MCF 10A (cell line): ENCODE measurements at regions not wholly inside any gene's neighbourhood (a gene's known extent, or its start where the extent isn't known, plus 50 kb on each side); places are given as distances from the start of the nearest gene placed in this dataset.
A peak's percentile ranks its signal among the peaks of the same experiment; 100 is the strongest.

ENCODE experiments used
- BruUV-seq: library from RNA; stranded (reverse); fragments of 400-500 nt; replicated peaks from 2 replicates; lab custom pipeline; 2021; lab: Mats Ljungman, UMichigan
- CTCF ChIA-PET: fragments of 300-600 bp; sonication (Branson Sonifier 250); formaldehyde crosslinking; extraction: SDS; loops from one replicate; lab custom pipeline; 2021; ENCODE audit warnings: antibody characterized with exemption, inconsistent platforms; lab: Yijun Ruan, JAX
- POLR2A ChIA-PET: fragments of 300-600, 350-650 bp; sonication (Branson Sonifier 250); formaldehyde crosslinking; extraction: SDS; loops from one replicate; lab custom pipeline; 2020; ENCODE audit warnings: antibody characterized with exemption, inconsistent platforms; lab: Yijun Ruan, JAX
- DNase-seq: peaks from one replicate; pipeline ENCODE4 v3.0.0-alpha.2; 2018; ENCODE audit not compliant: unreplicated experiment
- H3K27ac Mint-ChIP-seq: one replicate; pipeline ENCODE4 v1.8.0; 2022; ENCODE audit warnings: mild to moderate bottlenecking, low read depth, mixed read lengths; ENCODE audit not compliant: unreplicated experiment
- H3K27me3 Mint-ChIP-seq: one replicate; pipeline ENCODE4 v1.8.0; 2022; ENCODE audit warnings: mixed read lengths; ENCODE audit not compliant: insufficient read depth, unreplicated experiment
- H3K36me3 Mint-ChIP-seq: one replicate; pipeline ENCODE4 v1.8.0; 2022; ENCODE audit warnings: mild to moderate bottlenecking, moderate library complexity, mixed read lengths; ENCODE audit not compliant: insufficient read depth, unreplicated experiment
- H3K4me1 Mint-ChIP-seq: one replicate; pipeline ENCODE4 v1.8.0; 2022; ENCODE audit warnings: mixed read lengths; ENCODE audit not compliant: insufficient read depth, unreplicated experiment
- H3K4me3 Mint-ChIP-seq: one replicate; pipeline ENCODE4 v1.8.0; 2022; ENCODE audit warnings: mild to moderate bottlenecking, moderate library complexity, mixed read lengths; ENCODE audit not compliant: unreplicated experiment
- H3K9me3 Mint-ChIP-seq: one replicate; pipeline ENCODE4 v1.8.0; 2022; ENCODE audit warnings: mixed read lengths; ENCODE audit not compliant: unreplicated experiment
- intact Hi-C: fragments of 100-400 bp; cut with micrococcal nuclease; formaldehyde crosslinking; loops from 2 replicates; pipeline ENCODE4 v1.14.1; 2022
- TF ChIP-seq, protein P1 (sequence below): fragments of 200-600 bp; IDR thresholded peaks from one replicate; pipeline ENCODE4 v1.8.0; 2022; ENCODE audit warnings: antibody characterized with exemption, mild to moderate bottlenecking; ENCODE audit not compliant: unreplicated experiment

- H3K9me3 Mint-ChIP-seq: peaks cover under 1% of the 10 kb centered on the region
- H3K4me3 Mint-ChIP-seq: no peak overlapping the region
- H3K4me1 Mint-ChIP-seq: peaks cover 42% of the 10 kb centered on the region
- intact Hi-C loops: loop anchor here (10.0 kb wide), 1 partner anchor 293 kb away; the partner anchor contains the start of gene TGFBR2
- no peak for DNase-seq
- peaks cover 4% of the 10 kb centered on the region for H3K36me3 Mint-ChIP-seq
- H3K27ac Mint-ChIP-seq: no peak overlapping the region
- TF ChIP-seq, protein P1, sequence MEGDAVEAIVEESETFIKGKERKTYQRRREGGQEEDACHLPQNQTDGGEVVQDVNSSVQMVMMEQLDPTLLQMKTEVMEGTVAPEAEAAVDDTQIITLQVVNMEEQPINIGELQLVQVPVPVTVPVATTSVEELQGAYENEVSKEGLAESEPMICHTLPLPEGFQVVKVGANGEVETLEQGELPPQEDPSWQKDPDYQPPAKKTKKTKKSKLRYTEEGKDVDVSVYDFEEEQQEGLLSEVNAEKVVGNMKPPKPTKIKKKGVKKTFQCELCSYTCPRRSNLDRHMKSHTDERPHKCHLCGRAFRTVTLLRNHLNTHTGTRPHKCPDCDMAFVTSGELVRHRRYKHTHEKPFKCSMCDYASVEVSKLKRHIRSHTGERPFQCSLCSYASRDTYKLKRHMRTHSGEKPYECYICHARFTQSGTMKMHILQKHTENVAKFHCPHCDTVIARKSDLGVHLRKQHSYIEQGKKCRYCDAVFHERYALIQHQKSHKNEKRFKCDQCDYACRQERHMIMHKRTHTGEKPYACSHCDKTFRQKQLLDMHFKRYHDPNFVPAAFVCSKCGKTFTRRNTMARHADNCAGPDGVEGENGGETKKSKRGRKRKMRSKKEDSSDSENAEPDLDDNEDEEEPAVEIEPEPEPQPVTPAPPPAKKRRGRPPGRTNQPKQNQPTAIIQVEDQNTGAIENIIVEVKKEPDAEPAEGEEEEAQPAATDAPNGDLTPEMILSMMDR: no peak
- ChIA-PET POLR2A (interaction anchor here (0.5 to 2.7 kb wide), 16 partner anchors 8 to 1221 kb away, joined by 3 to 16 read pairs (median 3); partner anchors contain the start of genes STT3B and TGFBR2), CTCF (interaction anchor here (0.6 to 1.0 kb wide), 5 partner anchors 14 to 653 kb away, joined by 3 to 5 read pairs (median 3); no protein-coding TSS in a partner anchor)
- H3K27me3 Mint-ChIP-seq: no peaks in the 10 kb centered on the region
- BruUV-seq: no TSS peak
Measured at GRCh38 chr3:30311781-30312180, 294.6 kb upstream of the TGFBR2 start.

- H3K27ac Mint-ChIP-seq: no peak overlapping the region
- intact Hi-C loops: loop anchor here (10.0 kb wide), 1 partner anchor 291 kb away; the partner anchor contains the start of gene TGFBR2
Measured at GRCh38 chr3:30313840-30314239, 292.6 kb upstream of the TGFBR2 start.

GRCh38 chr3:30314757-30315325 lies 291.6 kb upstream of the TGFBR2 start:
- intact Hi-C loops: loop anchor here (10.0 kb wide), 1 partner anchor 290 kb away; the partner anchor contains the start of gene TGFBR2
- no peak overlapping the region for H3K4me3 Mint-ChIP-seq
- CTCF ChIA-PET: interaction anchor here (0.8 kb wide), 1 partner anchor 119 kb away, joined by 3 read pairs; no protein-coding TSS in a partner anchor
- peaks cover 23% of the 10 kb centered on the region for H3K4me1 Mint-ChIP-seq
- H3K9me3 Mint-ChIP-seq: no peaks in the 10 kb centered on the region
- no peaks in the 10 kb centered on the region for H3K27me3 Mint-ChIP-seq
- POLR2A ChIA-PET: interaction anchor here (1.1 to 1.2 kb wide), 3 partner anchors 10 to 179 kb away, joined by 3 read pairs; no protein-coding TSS in a partner anchor
- TF ChIP-seq, protein P1: no peak
- BruUV-seq: no TSS peak
- DNase-seq: no peak
- H3K36me3 Mint-ChIP-seq: peaks cover 4% of the 10 kb centered on the region
- H3K27ac Mint-ChIP-seq: no peak overlapping the region

More at GRCh38 chr3:30313840-30314239, 292.6 kb upstream of the TGFBR2 start:
- no peaks in the 10 kb centered on the region for H3K27me3 Mint-ChIP-seq
- POLR2A ChIA-PET: interaction anchor here (0.6 to 1.1 kb wide), 3 partner anchors 11 to 1026 kb away, joined by 3 read pairs; no protein-coding TSS in a partner anchor
- TF ChIP-seq, protein P1: no peak
- H3K36me3 Mint-ChIP-seq: peaks cover 4% of the 10 kb centered on the region
- no peak overlapping the region for H3K4me3 Mint-ChIP-seq
- no peaks in the 10 kb centered on the region for H3K9me3 Mint-ChIP-seq
- BruUV-seq: no TSS peak
- CTCF ChIA-PET: interaction anchor here (0.6 to 0.8 kb wide), 3 partner anchors 120 to 375 kb away, joined by 3 read pairs; no protein-coding TSS in a partner anchor
- no peak for DNase-seq
- H3K4me1 Mint-ChIP-seq: peaks cover 24% of the 10 kb centered on the region

GRCh38 chr3:30315447-30315846 lies 291.0 kb upstream of the TGFBR2 start:
- DNase-seq: no peak
- intact Hi-C loops: loop anchor here (10.0 kb wide), 1 partner anchor 289 kb away; the partner anchor contains the start of gene TGFBR2
- no peak overlapping the region for H3K4me3 Mint-ChIP-seq
- H3K9me3 Mint-ChIP-seq: no peaks in the 10 kb centered on the region
- no peaks in the 10 kb centered on the region for H3K27me3 Mint-ChIP-seq
- BruUV-seq: no TSS peak
- CTCF ChIA-PET: no interaction called here
- peaks cover 23% of the 10 kb centered on the region for H3K4me1 Mint-ChIP-seq
- peak overlapping the region; percentile 91 for H3K27ac Mint-ChIP-seq
- TF ChIP-seq, protein P1: no peak
- H3K36me3 Mint-ChIP-seq: peaks cover 4% of the 10 kb centered on the region
- POLR2A ChIA-PET: interaction anchor here (1.2 kb wide), 1 partner anchor 178 kb away, joined by 3 read pairs; no protein-coding TSS in a partner anchor
